A673 (cell line): ENCODE measurements at regions not wholly inside any gene's neighbourhood (a gene's known extent, or its start where the extent isn't known, plus 50 kb on each side); places are given as distances from the start of the nearest gene placed in this dataset.

Experiments
- CTCF ChIP-seq: fragments of 300-800, 200-600 bp; sonication (generic); conservative IDR thresholded peaks from 2 replicates; pipeline ENCODE4 v1.5.1; 2017; ENCODE audit warnings: low read depth, mild to moderate bottlenecking, antibody characterized with exemption, low read length, moderate library complexity, mixed read lengths
- EZH2 ChIP-seq: fragments of 200-600 bp; sonication (generic); IDR thresholded peaks from 2 replicates; pipeline ENCODE4 v1.6.1; 2017; ENCODE audit warnings: borderline replicate concordance, low read depth, mild to moderate bottlenecking, mixed read lengths, antibody characterized with exemption, low read length; ENCODE audit not compliant: poor library complexity, severe bottlenecking

- TF ChIP-seq CTCF = no peak
- TF ChIP-seq EZH2 = no peak
Measured at GRCh38 chr17:79399610-79400144, 211.2 kb downstream of the RBFOX3 start.
